ENCODE measurements at regions not wholly inside any gene's neighbourhood (a gene's known extent, or its start where the extent isn't known, plus 50 kb on each side); places are given as distances from the start of the nearest gene placed in this dataset.
A peak's percentile ranks its signal among the peaks of the same experiment; 100 is the strongest.

GRCh38 chr21:35411434-35411833 lies 362.3 kb upstream of the RUNX1 start:
- H3K27ac ChIP-seq (ENCODE audit: low read depth, low read length) = no peak overlapping the region
- H3K27me3 ChIP-seq (ENCODE audit: control insufficient read depth in 5 of 5, insufficient read depth in 4 of 5, low read length in 5 of 5) = peaks cover 0 to 2% (median 0%) of the 10 kb centered on the region in 5 donors
- no peaks in the 10 kb centered on the region for H3K9me3 ChIP-seq (ENCODE audit: control insufficient read depth in 5 of 5, low read length in 5 of 5)
- H3K9ac ChIP-seq (ENCODE audit: low read length in 5 of 5) = no peak overlapping the region
- H3K36me3 ChIP-seq (ENCODE audit: control insufficient read depth in 5 of 5, insufficient read depth in 5 of 5, low read length in 5 of 5) = no peaks in the 10 kb centered on the region
- no peak overlapping the region for H3K4me3 ChIP-seq (ENCODE audit: low read depth in 1 of 5, low read length in 5 of 5)
- H3K4me1 ChIP-seq (ENCODE audit: control insufficient read depth in 5 of 5, insufficient read depth in 5 of 5, low read length in 5 of 5) = peaks cover 0 to 8% (median 0%) of the 10 kb centered on the region in 5 donors

- Histone ChIP-seq H3K4me3 (ENCODE audit: low read depth in 1 of 5, low read length in 5 of 5) (no peak overlapping the region), H3K36me3 (ENCODE audit: control insufficient read depth in 5 of 5, insufficient read depth in 5 of 5, low read length in 5 of 5) (no peaks in the 10 kb centered on the region), H3K4me1 (ENCODE audit: control insufficient read depth in 5 of 5, insufficient read depth in 5 of 5, low read length in 5 of 5) (peaks cover 0 to 8% (median 0%) of the 10 kb centered on the region in 5 donors), H3K27me3 (ENCODE audit: control insufficient read depth in 5 of 5, insufficient read depth in 4 of 5, low read length in 5 of 5) (peaks cover 0 to 2% (median 0%) of the 10 kb centered on the region in 5 donors), H3K27ac (ENCODE audit: low read depth, low read length) (no peak overlapping the region), H3K9me3 (ENCODE audit: control insufficient read depth in 5 of 5, low read length in 5 of 5) (no peaks in the 10 kb centered on the region), H3K9ac (ENCODE audit: low read length in 5 of 5) (no peak overlapping the region)
Measured at GRCh38 chr21:35410656-35411055, 361.6 kb upstream of the RUNX1 start.

GRCh38 chr21:35410123-35410522 lies 361.0 kb upstream of the RUNX1 start:
- H3K36me3 ChIP-seq (ENCODE audit: control insufficient read depth in 5 of 5, insufficient read depth in 5 of 5, low read length in 5 of 5) = no peaks in the 10 kb centered on the region
- peaks cover 0 to 8% (median 0%) of the 10 kb centered on the region in 5 donors for H3K4me1 ChIP-seq (ENCODE audit: control insufficient read depth in 5 of 5, insufficient read depth in 5 of 5, low read length in 5 of 5)
- H3K4me3 ChIP-seq (ENCODE audit: low read depth in 1 of 5, low read length in 5 of 5) = no peak overlapping the region
- H3K9ac ChIP-seq (ENCODE audit: low read length in 5 of 5) = no peak overlapping the region
- no peaks in the 10 kb centered on the region for H3K9me3 ChIP-seq (ENCODE audit: control insufficient read depth in 5 of 5, low read length in 5 of 5)
- peaks cover 0 to 2% (median 0%) of the 10 kb centered on the region in 5 donors for H3K27me3 ChIP-seq (ENCODE audit: control insufficient read depth in 5 of 5, insufficient read depth in 4 of 5, low read length in 5 of 5)
- no peak overlapping the region for H3K27ac ChIP-seq (ENCODE audit: low read depth, low read length)

GRCh38 chr21:35408401-35408800 lies 359.3 kb upstream of the RUNX1 start:
- peak overlapping the region in 1 of 5 donors; percentile 10 for H3K9ac ChIP-seq (ENCODE audit: low read length in 5 of 5)
- H3K4me1 ChIP-seq (ENCODE audit: control insufficient read depth in 5 of 5, insufficient read depth in 5 of 5, low read length in 5 of 5) = peaks cover 0 to 8% (median 0%) of the 10 kb centered on the region in 5 donors
- H3K4me3 ChIP-seq (ENCODE audit: low read depth in 1 of 5, low read length in 5 of 5) = peak overlapping the region in 3 of 5 donors; percentile 0 to 24 (median 3)
- peaks cover 0 to 2% (median 0%) of the 10 kb centered on the region in 5 donors for H3K27me3 ChIP-seq (ENCODE audit: control insufficient read depth in 5 of 5, insufficient read depth in 4 of 5, low read length in 5 of 5)
- no peaks in the 10 kb centered on the region for H3K36me3 ChIP-seq (ENCODE audit: control insufficient read depth in 5 of 5, insufficient read depth in 5 of 5, low read length in 5 of 5)
- H3K27ac ChIP-seq (ENCODE audit: low read depth, low read length) = peak overlapping the region; percentile 34
- no peaks in the 10 kb centered on the region for H3K9me3 ChIP-seq (ENCODE audit: control insufficient read depth in 5 of 5, low read length in 5 of 5)

GRCh38 chr21:35406635-35407034 lies 357.5 kb upstream of the RUNX1 start:
- peaks cover 0 to 8% (median 0%) of the 10 kb centered on the region in 5 donors for H3K4me1 ChIP-seq (ENCODE audit: control insufficient read depth in 5 of 5, insufficient read depth in 5 of 5, low read length in 5 of 5)
- no peaks in the 10 kb centered on the region for H3K36me3 ChIP-seq (ENCODE audit: control insufficient read depth in 5 of 5, insufficient read depth in 5 of 5, low read length in 5 of 5)
- no peak overlapping the region for H3K9ac ChIP-seq (ENCODE audit: low read length in 5 of 5)
- peaks cover 0 to 2% (median 0%) of the 10 kb centered on the region in 5 donors for H3K27me3 ChIP-seq (ENCODE audit: control insufficient read depth in 5 of 5, insufficient read depth in 4 of 5, low read length in 5 of 5)
- H3K4me3 ChIP-seq (ENCODE audit: low read depth in 1 of 5, low read length in 5 of 5) = no peak overlapping the region
- H3K27ac ChIP-seq (ENCODE audit: low read depth, low read length) = no peak overlapping the region
- no peaks in the 10 kb centered on the region for H3K9me3 ChIP-seq (ENCODE audit: control insufficient read depth in 5 of 5, low read length in 5 of 5)

GRCh38 chr21:35405981-35406380 lies 356.9 kb upstream of the RUNX1 start:
- Histone ChIP-seq H3K9me3 (ENCODE audit: control insufficient read depth in 5 of 5, low read length in 5 of 5) (no peaks in the 10 kb centered on the region), H3K27ac (ENCODE audit: low read depth, low read length) (no peak overlapping the region), H3K27me3 (ENCODE audit: control insufficient read depth in 5 of 5, insufficient read depth in 4 of 5, low read length in 5 of 5) (peaks cover 0 to 2% (median 0%) of the 10 kb centered on the region in 5 donors), H3K9ac (ENCODE audit: low read length in 5 of 5) (no peak overlapping the region), H3K36me3 (ENCODE audit: control insufficient read depth in 5 of 5, insufficient read depth in 5 of 5, low read length in 5 of 5) (no peaks in the 10 kb centered on the region), H3K4me3 (ENCODE audit: low read depth in 1 of 5, low read length in 5 of 5) (no peak overlapping the region), H3K4me1 (ENCODE audit: control insufficient read depth in 5 of 5, insufficient read depth in 5 of 5, low read length in 5 of 5) (peaks cover 0 to 8% (median 0%) of the 10 kb centered on the region in 5 donors)

- Histone ChIP-seq H3K27ac (ENCODE audit: low read depth, low read length) (no peak overlapping the region), H3K9ac (ENCODE audit: low read length in 5 of 5) (no peak overlapping the region), H3K9me3 (ENCODE audit: control insufficient read depth in 5 of 5, low read length in 5 of 5) (no peaks in the 10 kb centered on the region), H3K36me3 (ENCODE audit: control insufficient read depth in 5 of 5, insufficient read depth in 5 of 5, low read length in 5 of 5) (no peaks in the 10 kb centered on the region), H3K27me3 (ENCODE audit: control insufficient read depth in 5 of 5, insufficient read depth in 4 of 5, low read length in 5 of 5) (peaks cover 0 to 2% (median 0%) of the 10 kb centered on the region in 5 donors), H3K4me1 (ENCODE audit: control insufficient read depth in 5 of 5, insufficient read depth in 5 of 5, low read length in 5 of 5) (peaks cover 0 to 8% (median 0%) of the 10 kb centered on the region in 5 donors), H3K4me3 (ENCODE audit: low read depth in 1 of 5, low read length in 5 of 5) (no peak overlapping the region)
Measured at GRCh38 chr21:35404247-35404646, 355.1 kb upstream of the RUNX1 start.

- peaks cover 0 to 2% (median 0%) of the 10 kb centered on the region in 5 donors for H3K27me3 ChIP-seq (ENCODE audit: control insufficient read depth in 5 of 5, insufficient read depth in 4 of 5, low read length in 5 of 5)
- H3K27ac ChIP-seq (ENCODE audit: low read depth, low read length) = no peak overlapping the region
- no peaks in the 10 kb centered on the region for H3K36me3 ChIP-seq (ENCODE audit: control insufficient read depth in 5 of 5, insufficient read depth in 5 of 5, low read length in 5 of 5)
- no peaks in the 10 kb centered on the region for H3K9me3 ChIP-seq (ENCODE audit: control insufficient read depth in 5 of 5, low read length in 5 of 5)
- H3K4me3 ChIP-seq (ENCODE audit: low read depth in 1 of 5, low read length in 5 of 5) = no peak overlapping the region
- H3K9ac ChIP-seq (ENCODE audit: low read length in 5 of 5) = no peak overlapping the region
- peaks cover 0 to 7% (median 4%) of the 10 kb centered on the region in 5 donors for H3K4me1 ChIP-seq (ENCODE audit: control insufficient read depth in 5 of 5, insufficient read depth in 5 of 5, low read length in 5 of 5)
Measured at GRCh38 chr21:35402061-35402460, 353.0 kb upstream of the RUNX1 start.

- Histone ChIP-seq H3K27ac (ENCODE audit: low read depth, low read length) (no peak overlapping the region), H3K36me3 (ENCODE audit: control insufficient read depth in 5 of 5, insufficient read depth in 5 of 5, low read length in 5 of 5) (no peaks in the 10 kb centered on the region), H3K9ac (ENCODE audit: low read length in 5 of 5) (no peak overlapping the region), H3K27me3 (ENCODE audit: control insufficient read depth in 5 of 5, insufficient read depth in 4 of 5, low read length in 5 of 5) (peaks cover 0 to 2% (median 0%) of the 10 kb centered on the region in 5 donors), H3K9me3 (ENCODE audit: control insufficient read depth in 5 of 5, low read length in 5 of 5) (no peaks in the 10 kb centered on the region), H3K4me3 (ENCODE audit: low read depth in 1 of 5, low read length in 5 of 5) (no peak overlapping the region), H3K4me1 (ENCODE audit: control insufficient read depth in 5 of 5, insufficient read depth in 5 of 5, low read length in 5 of 5) (peaks cover 0 to 7% (median 4%) of the 10 kb centered on the region in 5 donors)
Measured at GRCh38 chr21:35401476-35401875, 352.4 kb upstream of the RUNX1 start.

GRCh38 chr21:35400233-35400939 lies 351.3 kb upstream of the RUNX1 start:
- H3K9ac ChIP-seq (ENCODE audit: low read length in 5 of 5) = no peak overlapping the region
- peaks cover 0 to 2% (median 0%) of the 10 kb centered on the region in 5 donors for H3K27me3 ChIP-seq (ENCODE audit: control insufficient read depth in 5 of 5, insufficient read depth in 4 of 5, low read length in 5 of 5)
- H3K9me3 ChIP-seq (ENCODE audit: control insufficient read depth in 5 of 5, low read length in 5 of 5) = no peaks in the 10 kb centered on the region
- H3K4me3 ChIP-seq (ENCODE audit: low read depth in 1 of 5, low read length in 5 of 5) = no peak overlapping the region
- H3K27ac ChIP-seq (ENCODE audit: low read depth, low read length) = no peak overlapping the region
- no peaks in the 10 kb centered on the region for H3K36me3 ChIP-seq (ENCODE audit: control insufficient read depth in 5 of 5, insufficient read depth in 5 of 5, low read length in 5 of 5)
- H3K4me1 ChIP-seq (ENCODE audit: control insufficient read depth in 5 of 5, insufficient read depth in 5 of 5, low read length in 5 of 5) = peaks cover 0 to 7% (median 6%) of the 10 kb centered on the region in 5 donors

All from subcutaneous abdominal adipose tissue (tissue), 5 donors.